ENCODE measurements at regions not wholly inside any gene's neighbourhood (a gene's known extent, or its start where the extent isn't known, plus 50 kb on each side); places are given as distances from the start of the nearest gene placed in this dataset.

DNA sequence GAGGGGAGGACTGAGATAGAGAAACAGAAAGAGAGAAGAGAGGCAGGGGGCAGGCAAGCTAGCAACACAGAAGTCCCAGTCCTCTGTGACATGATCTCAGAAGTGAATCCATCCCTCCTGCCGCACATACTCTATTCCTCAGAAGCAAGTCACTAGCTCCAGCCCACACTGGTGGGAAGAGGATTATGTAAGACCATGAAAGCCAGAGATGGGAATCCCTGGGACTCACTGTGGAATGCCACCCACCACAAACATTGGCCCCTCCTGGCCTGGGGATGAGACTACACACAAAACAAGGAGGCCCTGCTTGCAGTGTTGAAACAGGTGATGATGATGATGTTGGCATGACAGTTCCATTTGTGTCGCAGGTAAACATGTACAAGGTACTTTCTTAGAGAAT lies 419.9 kb downstream of the IRS2 start:
- CTCF ChIA-PET: interaction anchor here (0.5 kb wide), 2 partner anchors 332 to 722 kb away, joined by 3 read pairs; no protein-coding TSS in a partner anchor
- POLR2A ChIA-PET (ENCODE audit: low non-redundant PET): no interaction called here
- TF ChIP-seq, protein P1, sequence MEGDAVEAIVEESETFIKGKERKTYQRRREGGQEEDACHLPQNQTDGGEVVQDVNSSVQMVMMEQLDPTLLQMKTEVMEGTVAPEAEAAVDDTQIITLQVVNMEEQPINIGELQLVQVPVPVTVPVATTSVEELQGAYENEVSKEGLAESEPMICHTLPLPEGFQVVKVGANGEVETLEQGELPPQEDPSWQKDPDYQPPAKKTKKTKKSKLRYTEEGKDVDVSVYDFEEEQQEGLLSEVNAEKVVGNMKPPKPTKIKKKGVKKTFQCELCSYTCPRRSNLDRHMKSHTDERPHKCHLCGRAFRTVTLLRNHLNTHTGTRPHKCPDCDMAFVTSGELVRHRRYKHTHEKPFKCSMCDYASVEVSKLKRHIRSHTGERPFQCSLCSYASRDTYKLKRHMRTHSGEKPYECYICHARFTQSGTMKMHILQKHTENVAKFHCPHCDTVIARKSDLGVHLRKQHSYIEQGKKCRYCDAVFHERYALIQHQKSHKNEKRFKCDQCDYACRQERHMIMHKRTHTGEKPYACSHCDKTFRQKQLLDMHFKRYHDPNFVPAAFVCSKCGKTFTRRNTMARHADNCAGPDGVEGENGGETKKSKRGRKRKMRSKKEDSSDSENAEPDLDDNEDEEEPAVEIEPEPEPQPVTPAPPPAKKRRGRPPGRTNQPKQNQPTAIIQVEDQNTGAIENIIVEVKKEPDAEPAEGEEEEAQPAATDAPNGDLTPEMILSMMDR (conservative IDR thresholded peaks at IDR 0.05; ENCODE audit: low read depth): no peak
- DNase-seq (ENCODE audit: low spot score): no peak
- no peak overlapping the region for H3K27ac ChIP-seq

DNA sequence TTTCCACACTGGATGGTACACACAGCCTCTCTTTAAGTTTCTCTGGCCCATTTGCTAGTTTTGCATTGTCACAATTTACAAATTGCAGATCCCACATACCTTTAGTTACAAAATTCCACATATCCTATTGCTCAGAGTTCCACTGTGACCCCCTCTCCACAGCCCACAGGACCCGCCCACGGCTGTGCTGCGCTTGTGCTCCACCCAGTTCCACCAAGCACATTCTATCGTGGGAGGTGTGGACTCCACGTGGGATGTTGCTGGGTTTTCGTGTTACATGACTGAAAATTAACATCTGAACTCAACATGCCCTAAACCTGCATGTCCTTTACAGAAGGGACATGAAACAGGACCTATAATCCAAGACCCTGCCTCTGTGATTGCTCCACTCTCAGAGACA lies 423.0 kb downstream of the IRS2 start:
- no peak overlapping the region for H3K27ac ChIP-seq
- POLR2A ChIA-PET (ENCODE audit: low non-redundant PET): no interaction called here

DNA sequence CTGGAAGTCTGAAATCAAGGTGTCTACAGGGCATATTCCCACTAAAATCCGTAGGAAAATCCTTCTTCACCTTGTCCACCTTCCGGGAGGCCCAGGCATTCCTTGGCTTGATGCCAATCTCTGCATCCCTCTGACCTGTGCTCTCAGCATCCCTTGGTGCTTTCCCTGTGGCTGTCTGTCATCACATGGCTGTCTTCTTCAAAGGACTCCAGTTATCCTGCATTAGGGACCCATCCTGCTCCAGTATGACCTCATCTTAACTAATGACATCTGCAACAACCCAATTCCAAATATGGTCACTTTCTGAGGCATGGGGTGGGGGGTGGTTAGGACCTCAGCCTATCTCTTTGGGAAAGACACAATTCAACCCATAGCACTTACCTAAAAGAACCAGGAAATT lies 423.8 kb downstream of the IRS2 start:
- CTCF ChIA-PET: no interaction called here
- H3K27ac ChIP-seq: no peak overlapping the region
- DNase-seq (ENCODE audit: low spot score): no peak
- POLR2A ChIA-PET (ENCODE audit: low non-redundant PET): no interaction called here
- TF ChIP-seq, protein P1 (conservative IDR thresholded peaks at IDR 0.05; ENCODE audit: low read depth): no peak

More for the DNA sequence above, 423.0 kb downstream of the IRS2 start:
- TF ChIP-seq, protein P1 (conservative IDR thresholded peaks at IDR 0.05; ENCODE audit: low read depth): no peak
- CTCF ChIA-PET: interaction anchor here (0.5 kb wide), 1 partner anchor 8 kb away, joined by 3 read pairs; no protein-coding TSS in a partner anchor
- no peak for DNase-seq (ENCODE audit: low spot score)

DNA sequence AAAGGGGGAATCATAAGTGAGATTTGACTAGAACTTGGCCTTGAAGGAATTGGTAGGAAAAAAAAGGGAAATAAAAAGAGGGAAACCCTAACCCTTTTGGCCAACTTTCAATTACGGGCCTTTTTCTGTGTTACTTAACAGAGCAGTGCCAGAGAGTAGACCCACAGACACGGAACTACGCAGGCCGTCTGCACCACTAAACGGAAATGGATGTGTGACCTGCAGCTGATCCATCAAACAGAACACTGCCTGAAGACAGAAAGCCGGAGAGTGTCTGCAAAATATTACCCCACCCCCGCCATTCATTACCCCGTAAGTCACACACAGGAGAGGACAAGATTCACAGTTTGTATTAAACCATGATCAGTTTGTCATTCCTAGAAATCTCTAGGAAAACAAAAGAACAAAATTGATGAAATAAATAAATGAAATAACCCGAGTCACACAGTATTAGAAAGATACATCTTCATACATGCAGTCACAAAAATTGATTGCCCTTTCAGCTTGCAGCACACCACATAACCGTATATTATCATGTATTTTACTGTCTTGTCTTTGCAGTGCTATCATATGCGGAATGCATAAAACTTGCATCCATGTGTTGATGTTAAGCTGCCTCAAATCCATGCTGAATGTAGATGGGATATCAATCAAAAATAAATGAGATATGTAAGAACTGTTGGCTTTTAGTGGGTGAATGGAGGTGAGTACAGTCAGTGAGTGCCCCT lies 424.7 kb downstream of the IRS2 start:
- TF ChIP-seq, protein P1 (conservative IDR thresholded peaks at IDR 0.05; ENCODE audit: low read depth): no peak
- ChIA-PET CTCF (no interaction called here), POLR2A (ENCODE audit: low non-redundant PET) (no interaction called here)
- H3K27ac ChIP-seq: no peak overlapping the region
- no peak for DNase-seq (ENCODE audit: low spot score)

DNA sequence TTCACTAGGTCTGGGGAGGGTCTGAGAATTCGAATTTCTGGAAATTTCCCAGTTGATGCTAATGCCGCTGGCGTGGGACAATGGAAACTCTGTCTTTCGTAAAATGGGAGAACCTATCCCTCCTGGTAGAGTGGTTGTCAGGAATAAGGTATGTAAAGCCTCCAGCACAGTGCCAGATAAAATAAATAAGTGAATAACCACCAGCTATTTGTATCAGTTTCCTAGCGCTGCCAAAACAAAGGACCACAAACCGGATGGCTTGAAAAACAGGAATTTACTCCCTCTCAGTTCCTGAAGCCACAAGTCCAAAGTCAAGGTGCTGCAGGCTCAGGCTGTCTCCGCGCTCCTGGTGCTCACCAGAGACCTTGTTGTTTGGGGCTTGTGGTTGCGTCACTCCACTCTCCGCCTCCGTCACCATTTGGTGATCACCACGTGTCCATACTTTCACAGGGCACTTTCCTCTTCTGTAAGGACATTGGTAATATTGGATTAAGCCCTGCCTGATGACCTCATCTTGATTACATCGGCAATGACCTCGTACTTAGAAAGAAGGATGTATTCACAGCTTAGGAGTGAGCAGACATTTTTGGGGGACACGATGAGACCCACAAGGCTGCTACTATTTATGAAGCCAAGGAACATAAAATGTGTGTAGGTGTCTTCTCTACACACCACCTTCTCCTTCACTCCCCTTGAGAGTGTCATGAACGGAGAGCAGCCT lies 428.5 kb downstream of the IRS2 start:
- no peak for DNase-seq (ENCODE audit: low spot score)
- ChIA-PET POLR2A (ENCODE audit: low non-redundant PET) (interaction anchor here (0.5 kb wide), 1 partner anchor 64 kb away, joined by 3 read pairs; no protein-coding TSS in a partner anchor), CTCF (no interaction called here)
- TF ChIP-seq, protein P1 (conservative IDR thresholded peaks at IDR 0.05; ENCODE audit: low read depth): no peak
- no peak overlapping the region for H3K27ac ChIP-seq

DNA sequence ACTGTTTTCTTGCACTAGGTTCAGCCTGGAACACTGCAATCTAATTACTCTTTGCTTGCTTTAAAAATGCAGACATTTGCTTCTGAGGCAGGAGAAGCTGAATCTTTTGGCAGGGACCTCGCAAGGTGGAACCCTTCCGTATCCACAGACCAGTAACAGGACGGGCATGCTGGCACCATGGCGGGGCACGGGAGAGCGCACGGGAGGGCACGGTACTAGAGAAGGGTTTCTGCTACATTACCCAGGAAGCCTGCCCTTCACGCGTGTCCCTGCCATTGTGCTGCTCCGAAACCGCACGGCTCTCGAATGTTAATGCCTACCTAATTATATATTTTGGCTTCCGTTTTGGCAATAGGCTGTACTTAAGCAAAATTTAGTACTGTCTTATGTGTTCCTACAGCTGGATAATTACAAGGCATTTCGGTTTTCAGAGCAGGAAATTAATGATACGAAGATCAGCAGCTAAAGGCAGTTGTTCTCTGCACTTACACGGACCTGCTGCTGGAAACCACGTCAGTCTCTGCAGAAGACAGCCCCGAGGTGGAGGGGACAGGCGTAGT lies 430.4 kb downstream of the IRS2 start:
- TF ChIP-seq, protein P1 (conservative IDR thresholded peaks at IDR 0.05; ENCODE audit: low read depth): no peak
- H3K27ac ChIP-seq: no peak overlapping the region
- no peak for DNase-seq (ENCODE audit: low spot score)
- ChIA-PET POLR2A (ENCODE audit: low non-redundant PET) (interaction anchor here (0.5 kb wide), 1 partner anchor 1530 kb away, joined by 3 read pairs; no protein-coding TSS in a partner anchor), CTCF (no interaction called here)
